ENCODE measurements at regions not wholly inside any gene's neighbourhood (a gene's known extent, or its start where the extent isn't known, plus 50 kb on each side); places are given as distances from the start of the nearest gene placed in this dataset.

- DNase-seq, result no peak
Measured at GRCh38 chr18:78396077-78396476, 583.5 kb upstream of the SALL3 start.

- DNase-seq, result no peak
Measured at GRCh38 chr18:78396756-78397155, 582.9 kb upstream of the SALL3 start.

GRCh38 chr18:78399992-78400503 is 579.6 kb upstream of the SALL3 start:
- DNase-seq, result no peak

- no peak for DNase-seq
Measured at GRCh38 chr18:78402440-78402839, 577.2 kb upstream of the SALL3 start.

GRCh38 chr18:78402966-78403365 is 576.7 kb upstream of the SALL3 start:
- no peak for DNase-seq

GRCh38 chr18:78403371-78403770 is 576.2 kb upstream of the SALL3 start:
- no peak for DNase-seq

- no peak for DNase-seq
Measured at GRCh38 chr18:78405763-78406162, 573.9 kb upstream of the SALL3 start.

GRCh38 chr18:78406743-78407465 is 572.7 kb upstream of the SALL3 start:
- peak; percentile 37 for DNase-seq

- DNase-seq, result peak; percentile 61
Measured at GRCh38 chr18:78407466-78407844, 572.2 kb upstream of the SALL3 start.

GRCh38 chr18:78408623-78409022 is 571.0 kb upstream of the SALL3 start:
- no peak for DNase-seq

- DNase-seq, result no peak
Measured at GRCh38 chr18:78410094-78410786, 569.4 kb upstream of the SALL3 start.

GRCh38 chr18:78411539-78411938 is 568.1 kb upstream of the SALL3 start:
- DNase-seq, result no peak

GRCh38 chr18:78414302-78414701 is 565.3 kb upstream of the SALL3 start:
- DNase-seq, result no peak

- DNase-seq, result no peak
Measured at GRCh38 chr18:78416853-78417252, 562.8 kb upstream of the SALL3 start.

- DNase-seq, result no peak
Measured at GRCh38 chr18:78418379-78418778, 561.2 kb upstream of the SALL3 start.

GRCh38 chr18:78419171-78419570 is 560.4 kb upstream of the SALL3 start:
- no peak for DNase-seq

GRCh38 chr18:78420116-78420515 is 559.5 kb upstream of the SALL3 start:
- DNase-seq, result no peak

GRCh38 chr18:78421392-78421791 is 558.2 kb upstream of the SALL3 start:
- DNase-seq, result no peak

- DNase-seq, result no peak
Measured at GRCh38 chr18:78422336-78422735, 557.3 kb upstream of the SALL3 start.

GRCh38 chr18:78423811-78424210 is 555.8 kb upstream of the SALL3 start:
- no peak for DNase-seq

GRCh38 chr18:78424403-78425018 is 555.1 kb upstream of the SALL3 start:
- no peak for DNase-seq

GRCh38 chr18:78425019-78425412 is 554.6 kb upstream of the SALL3 start:
- DNase-seq, result no peak

- DNase-seq, result no peak
Measured at GRCh38 chr18:78427081-78427480, 552.5 kb upstream of the SALL3 start.

Data from NCI-H510A (cell line).